ENCODE measurements at regions not wholly inside any gene's neighbourhood (a gene's known extent, or its start where the extent isn't known, plus 50 kb on each side); places are given as distances from the start of the nearest gene placed in this dataset.

GRCh38 chr21:24265987-24266386 is 1341.3 kb downstream of the MRPL39 start:
- Mint-ChIP-seq H3K27me3 (ENCODE audit: low read depth) (no peaks in the 10 kb centered on the region), H3K9me3 (ENCODE audit: low read depth) (peaks cover 30% of the 10 kb centered on the region), H3K4me1 (ENCODE audit: low read depth) (no peaks in the 10 kb centered on the region), H3K4me3 (ENCODE audit: unreplicated experiment) (no peak overlapping the region), H3K27ac (ENCODE audit: unreplicated experiment) (no peak overlapping the region), H3K36me3 (ENCODE audit: low read depth) (no peaks in the 10 kb centered on the region)
- no peak for TF ChIP-seq CTCF (IDR thresholded peaks at IDR 0.05)
- no peak for DNase-seq (ENCODE audit: low spot score)

DNA sequence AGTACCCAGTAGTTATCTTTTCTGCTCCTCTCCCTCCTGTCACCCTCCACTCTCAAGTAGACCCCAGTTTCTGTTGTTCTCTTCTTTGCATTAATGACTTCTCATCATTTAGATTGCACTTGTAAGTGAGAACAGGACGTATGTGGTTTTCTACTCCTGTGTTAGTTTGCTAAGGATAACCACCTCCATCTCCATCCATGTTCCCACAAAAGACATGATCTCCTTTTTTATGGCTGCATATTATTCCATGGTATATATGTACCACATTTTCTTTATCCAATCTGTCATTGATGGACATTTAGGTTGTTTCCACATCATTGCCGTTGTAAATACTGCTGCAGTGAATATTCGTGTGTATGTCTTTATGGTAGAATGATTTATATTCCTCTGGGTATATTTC is 1346.5 kb downstream of the MRPL39 start:
- H3K4me3 Mint-ChIP-seq (ENCODE audit: unreplicated experiment) = no peak overlapping the region
- H3K27me3 Mint-ChIP-seq (ENCODE audit: low read depth) = no peaks in the 10 kb centered on the region
- no peak for TF ChIP-seq CTCF (IDR thresholded peaks at IDR 0.05)
- no peak overlapping the region for H3K27ac Mint-ChIP-seq (ENCODE audit: unreplicated experiment)
- no peaks in the 10 kb centered on the region for H3K36me3 Mint-ChIP-seq (ENCODE audit: low read depth)
- peaks cover 37% of the 10 kb centered on the region for H3K9me3 Mint-ChIP-seq (ENCODE audit: low read depth)
- no peaks in the 10 kb centered on the region for H3K4me1 Mint-ChIP-seq (ENCODE audit: low read depth)
- no peak for DNase-seq (ENCODE audit: low spot score)

GRCh38 chr21:24259241-24259640 is 1348.0 kb downstream of the MRPL39 start:
- H3K27ac Mint-ChIP-seq (ENCODE audit: unreplicated experiment) = no peak overlapping the region
- no peak for DNase-seq (ENCODE audit: low spot score)
- no peaks in the 10 kb centered on the region for H3K4me1 Mint-ChIP-seq (ENCODE audit: low read depth)
- TF ChIP-seq CTCF (IDR thresholded peaks at IDR 0.05) = no peak
- no peaks in the 10 kb centered on the region for H3K36me3 Mint-ChIP-seq (ENCODE audit: low read depth)
- H3K27me3 Mint-ChIP-seq (ENCODE audit: low read depth) = no peaks in the 10 kb centered on the region
- no peak overlapping the region for H3K4me3 Mint-ChIP-seq (ENCODE audit: unreplicated experiment)
- peaks cover 46% of the 10 kb centered on the region for H3K9me3 Mint-ChIP-seq (ENCODE audit: low read depth)

GRCh38 chr21:24255591-24255990 is 1351.7 kb downstream of the MRPL39 start:
- Mint-ChIP-seq H3K4me1 (ENCODE audit: low read depth) (no peaks in the 10 kb centered on the region), H3K27me3 (ENCODE audit: low read depth) (no peaks in the 10 kb centered on the region), H3K27ac (ENCODE audit: unreplicated experiment) (no peak overlapping the region), H3K9me3 (ENCODE audit: low read depth) (peaks cover 38% of the 10 kb centered on the region), H3K36me3 (ENCODE audit: low read depth) (no peaks in the 10 kb centered on the region), H3K4me3 (ENCODE audit: unreplicated experiment) (no peak overlapping the region)
- TF ChIP-seq CTCF (IDR thresholded peaks at IDR 0.05) = no peak
- no peak for DNase-seq (ENCODE audit: low spot score)

- H3K4me1 Mint-ChIP-seq (ENCODE audit: low read depth) = no peaks in the 10 kb centered on the region
- H3K9me3 Mint-ChIP-seq (ENCODE audit: low read depth) = peaks cover 51% of the 10 kb centered on the region
- no peaks in the 10 kb centered on the region for H3K36me3 Mint-ChIP-seq (ENCODE audit: low read depth)
- no peak for TF ChIP-seq CTCF (IDR thresholded peaks at IDR 0.05)
- H3K27me3 Mint-ChIP-seq (ENCODE audit: low read depth) = no peaks in the 10 kb centered on the region
- DNase-seq (ENCODE audit: low spot score) = no peak
- H3K27ac Mint-ChIP-seq (ENCODE audit: unreplicated experiment) = no peak overlapping the region
- H3K4me3 Mint-ChIP-seq (ENCODE audit: unreplicated experiment) = no peak overlapping the region
Measured at GRCh38 chr21:24225431-24225830, 1381.8 kb downstream of the MRPL39 start.

Measured in chondrocyte (in vitro differentiated cells).